Activated naive CD8-positive, alpha-beta T cell (primary cell): ENCODE measurements at regions not wholly inside any gene's neighbourhood (a gene's known extent, or its start where the extent isn't known, plus 50 kb on each side); places are given as distances from the start of the nearest gene placed in this dataset.
"Not testable (repeated sequence)": the region's sequence is repeated elsewhere in the genome, so short reads cannot be mapped to it uniquely, and the experiment has no call there.

Source experiments
- H3K27ac Mint-ChIP-seq: one replicate; pipeline ENCODE4 v1.8.0; 2021; ENCODE audit warnings: mixed read lengths
- H3K27me3 Mint-ChIP-seq: one replicate; pipeline ENCODE4 v1.8.0; 2021; ENCODE audit warnings: mixed read lengths
- H3K36me3 Mint-ChIP-seq: one replicate; pipeline ENCODE4 v1.8.0; 2021; ENCODE audit warnings: mixed read lengths
- H3K4me1 Mint-ChIP-seq: one replicate; pipeline ENCODE4 v1.8.0; 2021; ENCODE audit warnings: low read depth, mixed read lengths
- H3K4me3 Mint-ChIP-seq: one replicate; pipeline ENCODE4 v1.8.0; 2021; ENCODE audit warnings: mild to moderate bottlenecking, mixed read lengths
- H3K9me3 Mint-ChIP-seq: one replicate; pipeline ENCODE4 v1.8.0; 2021; ENCODE audit warnings: low read depth, mixed read lengths

GRCh38 chr3:15887261-15887660, 89.5 kb upstream of the ANKRD28 start:
- H3K36me3 Mint-ChIP-seq = no peaks in the 10 kb centered on the region
- no peak overlapping the region for H3K4me3 Mint-ChIP-seq
- H3K9me3 Mint-ChIP-seq = peaks cover 12% of the 10 kb centered on the region
- no peaks in the 10 kb centered on the region for H3K27me3 Mint-ChIP-seq
- no peaks in the 10 kb centered on the region for H3K4me1 Mint-ChIP-seq
- no peak overlapping the region for H3K27ac Mint-ChIP-seq

- Mint-ChIP-seq H3K4me3 (no peak overlapping the region), H3K36me3 (no peaks in the 10 kb centered on the region), H3K27ac (no peak overlapping the region), H3K27me3 (no peaks in the 10 kb centered on the region), H3K4me1 (no peaks in the 10 kb centered on the region), H3K9me3 (peaks cover 12% of the 10 kb centered on the region)
Observed at GRCh38 chr3:15889936-15890335, 92.2 kb upstream of the ANKRD28 start.

GRCh38 chr3:15892311-15893227, 94.8 kb upstream of the ANKRD28 start:
- H3K9me3 Mint-ChIP-seq = no peaks in the 10 kb centered on the region
- no peak overlapping the region for H3K27ac Mint-ChIP-seq
- H3K27me3 Mint-ChIP-seq = no peaks in the 10 kb centered on the region
- H3K36me3 Mint-ChIP-seq = no peaks in the 10 kb centered on the region
- H3K4me1 Mint-ChIP-seq = peaks cover 3% of the 10 kb centered on the region
- H3K4me3 Mint-ChIP-seq = no peak overlapping the region

DNA sequence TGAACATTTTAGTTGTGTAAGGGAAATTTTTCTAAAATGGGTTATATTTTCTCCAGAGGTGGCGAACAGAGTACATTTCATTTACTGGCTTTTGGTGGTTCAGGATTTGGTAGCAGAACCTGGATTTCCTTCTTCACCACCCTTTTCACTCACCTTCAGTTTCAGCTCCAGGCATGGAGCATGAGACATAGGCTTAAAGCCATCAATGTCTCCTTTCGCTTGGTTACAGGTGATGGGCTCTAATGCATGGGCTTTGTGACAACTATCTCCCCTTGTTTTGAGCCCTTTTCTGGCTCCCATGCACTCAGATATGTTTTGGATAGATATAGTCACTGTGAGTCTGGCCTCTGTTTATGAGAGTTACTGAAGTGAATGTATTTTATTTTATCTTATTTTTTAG, 96.6 kb upstream of the ANKRD28 start:
- Mint-ChIP-seq H3K27ac (no peak overlapping the region), H3K4me3 (no peak overlapping the region), H3K9me3 (no peaks in the 10 kb centered on the region), H3K4me1 (peaks cover 3% of the 10 kb centered on the region), H3K36me3 (peaks cover 2% of the 10 kb centered on the region), H3K27me3 (no peaks in the 10 kb centered on the region)

GRCh38 chr3:15896500-15896899, 98.7 kb upstream of the ANKRD28 start:
- Mint-ChIP-seq H3K36me3 (peaks cover 2% of the 10 kb centered on the region), H3K9me3 (no peaks in the 10 kb centered on the region), H3K27ac (no peak overlapping the region), H3K4me1 (peaks cover 3% of the 10 kb centered on the region), H3K4me3 (no peak overlapping the region), H3K27me3 (no peaks in the 10 kb centered on the region)

- Mint-ChIP-seq H3K27ac (no peak overlapping the region), H3K4me3 (no peak overlapping the region), H3K4me1 (peaks cover 3% of the 10 kb centered on the region), H3K9me3 (no peaks in the 10 kb centered on the region), H3K36me3 (peaks cover 2% of the 10 kb centered on the region), H3K27me3 (no peaks in the 10 kb centered on the region)
Observed at GRCh38 chr3:15899388-15899787, 101.6 kb upstream of the ANKRD28 start.

DNA sequence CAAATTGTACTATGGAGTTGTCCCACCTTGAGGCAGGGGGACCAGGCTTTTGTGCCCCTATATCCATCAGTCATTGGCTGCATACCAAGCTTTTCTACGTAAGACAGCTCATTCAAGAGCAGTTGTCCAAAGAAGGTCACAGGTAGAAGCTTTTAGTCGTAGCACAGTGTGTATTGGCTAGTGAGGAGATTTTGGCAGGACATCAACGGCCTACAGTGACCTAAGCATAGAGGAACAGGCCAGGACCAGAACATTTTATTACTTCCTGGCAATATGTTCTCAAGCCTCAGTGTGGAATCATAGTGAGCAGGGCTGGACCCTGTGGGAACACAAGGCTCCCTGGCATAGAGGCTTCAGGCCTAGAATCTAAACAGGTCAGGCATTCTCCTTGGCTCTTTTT, 105.4 kb upstream of the ANKRD28 start:
- Mint-ChIP-seq H3K36me3 (no peaks in the 10 kb centered on the region), H3K27ac (no peak overlapping the region), H3K27me3 (no peaks in the 10 kb centered on the region), H3K9me3 (no peaks in the 10 kb centered on the region), H3K4me3 (no peak overlapping the region), H3K4me1 (no peaks in the 10 kb centered on the region)

GRCh38 chr3:15903759-15904720, 106.3 kb upstream of the ANKRD28 start:
- Mint-ChIP-seq H3K4me1 (no peaks in the 10 kb centered on the region), H3K27me3 (no peaks in the 10 kb centered on the region), H3K4me3 (no peak overlapping the region), H3K27ac (no peak overlapping the region), H3K9me3 (no peaks in the 10 kb centered on the region), H3K36me3 (no peaks in the 10 kb centered on the region)

DNA sequence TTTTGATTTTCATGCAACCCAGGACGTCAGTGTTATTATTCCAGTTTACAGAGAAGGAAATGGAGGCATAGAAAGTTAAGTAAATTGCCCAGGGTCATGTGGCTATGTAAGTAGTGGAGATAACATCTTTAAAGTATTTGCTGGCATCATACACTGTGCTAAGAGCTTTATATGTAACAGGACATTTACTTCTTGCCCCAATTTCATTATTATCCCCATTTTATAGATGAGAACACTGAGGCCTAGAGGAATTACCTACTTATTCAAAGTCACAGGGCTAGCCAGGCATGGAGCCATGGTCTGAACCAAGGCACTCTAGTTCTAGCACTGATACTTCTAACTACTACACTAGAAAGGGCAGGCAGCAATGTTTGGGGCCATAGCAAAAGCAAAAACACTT, 107.3 kb upstream of the ANKRD28 start:
- Mint-ChIP-seq H3K36me3 (peaks cover 3% of the 10 kb centered on the region), H3K27ac (no peak overlapping the region), H3K9me3 (no peaks in the 10 kb centered on the region), H3K27me3 (no peaks in the 10 kb centered on the region), H3K4me3 (no peak overlapping the region), H3K4me1 (no peaks in the 10 kb centered on the region)

DNA sequence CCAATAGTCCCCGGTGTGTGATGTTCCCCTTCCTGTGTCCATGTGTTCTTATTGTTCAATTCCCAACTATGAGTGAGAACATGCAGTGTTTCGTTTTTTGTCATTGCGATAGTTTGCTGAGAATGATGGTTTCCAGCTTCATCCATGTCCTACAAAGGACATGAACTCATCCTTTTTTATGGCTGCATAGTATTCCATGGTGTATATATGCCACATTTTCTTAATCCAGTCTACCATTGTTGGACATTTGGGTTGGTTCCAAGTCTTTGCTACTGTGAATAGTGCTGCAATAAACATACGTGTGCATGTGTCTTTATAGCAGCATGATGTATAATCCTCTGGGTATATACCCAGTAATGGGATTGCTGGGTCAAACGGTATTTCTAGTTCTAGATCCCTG, 109.6 kb upstream of the ANKRD28 start:
- H3K9me3 Mint-ChIP-seq, H3K36me3 Mint-ChIP-seq, H3K27ac Mint-ChIP-seq, H3K4me1 Mint-ChIP-seq, H3K4me3 Mint-ChIP-seq, H3K27me3 Mint-ChIP-seq: not testable (repeated sequence)

DNA sequence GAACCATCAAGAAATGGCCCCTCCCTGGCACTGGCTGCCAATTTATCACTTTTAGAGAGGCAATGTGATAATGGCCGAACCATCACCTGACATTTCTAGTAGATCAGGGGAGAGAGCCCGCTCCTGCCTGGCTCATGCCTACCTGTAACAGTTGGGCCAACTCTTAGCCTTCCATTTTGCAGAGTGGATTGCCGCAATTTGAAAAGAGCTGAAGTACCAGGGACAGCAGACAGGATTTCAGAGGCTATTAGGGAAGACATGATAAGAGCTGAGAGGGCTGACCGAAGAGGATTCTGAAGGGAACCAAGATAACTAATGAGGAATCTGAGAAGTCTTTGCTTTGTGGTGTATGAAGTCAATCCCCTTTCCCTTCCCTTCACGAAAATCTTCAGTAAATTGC, 121.2 kb upstream of the ANKRD28 start:
- no peaks in the 10 kb centered on the region for H3K9me3 Mint-ChIP-seq
- H3K4me3 Mint-ChIP-seq = no peak overlapping the region
- peaks cover 1% of the 10 kb centered on the region for H3K27me3 Mint-ChIP-seq
- no peaks in the 10 kb centered on the region for H3K4me1 Mint-ChIP-seq
- no peak overlapping the region for H3K27ac Mint-ChIP-seq
- peaks cover 2% of the 10 kb centered on the region for H3K36me3 Mint-ChIP-seq

- H3K9me3 Mint-ChIP-seq = no peaks in the 10 kb centered on the region
- no peak overlapping the region for H3K4me3 Mint-ChIP-seq
- no peaks in the 10 kb centered on the region for H3K4me1 Mint-ChIP-seq
- no peak overlapping the region for H3K27ac Mint-ChIP-seq
- peaks cover 2% of the 10 kb centered on the region for H3K36me3 Mint-ChIP-seq
- H3K27me3 Mint-ChIP-seq = peaks cover 1% of the 10 kb centered on the region
Observed at GRCh38 chr3:15919971-15920370, 122.2 kb upstream of the ANKRD28 start.

DNA sequence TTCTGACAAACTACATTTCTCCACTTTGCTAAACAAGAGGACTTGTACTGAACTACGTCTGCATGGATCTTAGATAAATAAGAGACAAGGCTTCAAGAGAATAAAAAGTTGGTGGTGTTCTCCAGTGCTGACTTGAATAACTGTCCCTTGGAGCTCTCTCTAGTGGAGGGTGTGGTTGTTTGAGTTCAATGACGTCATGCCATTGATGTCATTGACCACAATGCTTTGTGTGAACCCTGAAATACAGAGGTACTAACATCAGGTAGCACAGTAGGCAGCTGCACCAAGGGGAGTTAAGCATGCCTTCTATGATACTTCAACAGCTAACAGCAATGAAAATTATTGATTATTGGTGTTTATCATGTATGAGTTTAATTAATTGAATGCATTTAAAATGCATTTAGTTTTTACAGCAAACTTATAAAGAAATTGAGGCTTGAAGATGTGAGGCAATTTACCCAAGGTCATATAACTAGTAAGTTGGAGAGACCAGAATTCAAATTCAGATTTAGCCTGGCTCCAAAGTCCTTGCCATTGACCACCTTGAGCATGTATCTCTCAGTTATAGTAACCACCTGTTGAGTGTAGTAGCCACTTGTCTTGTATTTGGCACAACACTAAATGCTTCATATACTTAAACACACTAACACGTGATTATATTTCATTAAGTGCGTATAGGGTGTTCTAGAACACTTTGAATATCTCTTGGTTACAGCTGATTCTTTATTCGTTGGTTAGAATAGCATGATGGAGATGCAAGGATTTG, 126.0 kb upstream of the ANKRD28 start:
- H3K4me3 Mint-ChIP-seq = no peak overlapping the region
- no peaks in the 10 kb centered on the region for H3K9me3 Mint-ChIP-seq
- H3K4me1 Mint-ChIP-seq = no peaks in the 10 kb centered on the region
- H3K36me3 Mint-ChIP-seq = peaks cover 2% of the 10 kb centered on the region
- H3K27ac Mint-ChIP-seq = no peak overlapping the region
- H3K27me3 Mint-ChIP-seq = peaks cover 1% of the 10 kb centered on the region

DNA sequence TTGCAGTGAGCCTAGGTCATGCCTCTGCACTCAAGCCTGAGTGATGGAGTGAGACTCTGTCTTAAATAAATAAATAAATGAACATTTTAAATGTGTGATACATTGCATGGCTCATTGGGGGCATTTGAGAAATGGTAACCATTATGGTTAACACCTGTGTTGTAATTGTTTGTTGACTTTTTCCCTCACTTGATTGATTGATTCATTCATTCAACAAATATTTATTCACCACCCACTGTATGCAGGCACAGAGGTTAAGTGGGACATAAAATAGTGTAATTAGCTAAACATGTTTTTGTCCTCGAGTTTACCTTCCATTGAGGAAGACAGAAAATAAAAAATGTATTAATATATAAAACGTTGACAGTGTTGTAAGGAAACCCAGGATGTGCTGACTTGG, 127.1 kb upstream of the ANKRD28 start:
- H3K36me3 Mint-ChIP-seq = no peaks in the 10 kb centered on the region
- H3K27me3 Mint-ChIP-seq = no peaks in the 10 kb centered on the region
- no peak overlapping the region for H3K4me3 Mint-ChIP-seq
- H3K9me3 Mint-ChIP-seq = no peaks in the 10 kb centered on the region
- H3K27ac Mint-ChIP-seq = no peak overlapping the region
- H3K4me1 Mint-ChIP-seq = no peaks in the 10 kb centered on the region

- no peaks in the 10 kb centered on the region for H3K4me1 Mint-ChIP-seq
- H3K9me3 Mint-ChIP-seq = no peaks in the 10 kb centered on the region
- H3K4me3 Mint-ChIP-seq = no peak overlapping the region
- no peak overlapping the region for H3K27ac Mint-ChIP-seq
- H3K36me3 Mint-ChIP-seq = no peaks in the 10 kb centered on the region
- H3K27me3 Mint-ChIP-seq = no peaks in the 10 kb centered on the region
Observed at GRCh38 chr3:15926871-15927270, 129.1 kb upstream of the ANKRD28 start.
